ENCODE measurements at regions not wholly inside any gene's neighbourhood (a gene's known extent, or its start where the extent isn't known, plus 50 kb on each side); places are given as distances from the start of the nearest gene placed in this dataset.

- Histone ChIP-seq H2BK15ac (ENCODE audit: low read depth, poor library complexity, severe bottlenecking) (no peak overlapping the region), H4K91ac (ENCODE audit: low read length) (no peak overlapping the region)
Measured at GRCh38 chr11:128336203-128336602, 251.2 kb downstream of the ETS1 start.

DNA sequence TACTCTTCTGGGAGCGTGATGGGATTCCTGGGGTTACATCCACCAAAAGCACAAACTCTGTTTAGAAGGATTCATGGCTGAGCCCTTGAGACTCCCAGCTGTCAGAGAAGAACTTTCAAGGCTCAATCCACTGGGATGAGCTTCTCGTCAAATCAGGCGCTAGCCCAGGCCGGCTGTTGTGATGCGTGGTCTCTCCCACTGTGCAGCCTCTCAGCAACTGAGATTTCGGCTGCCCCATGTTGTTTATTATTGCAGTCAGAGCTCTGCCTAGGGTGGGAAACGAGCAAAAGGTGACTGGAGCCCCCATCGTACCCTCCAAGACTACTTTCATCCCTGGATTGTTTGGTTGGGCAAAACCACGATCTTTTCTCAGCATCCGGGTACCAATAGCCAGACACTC lies 251.6 kb downstream of the ETS1 start:
- Histone ChIP-seq H3K9ac (ENCODE audit: low read length) (no peak overlapping the region), H3K23ac (ENCODE audit: low read length in 2 of 2) (no peak overlapping the region), H3K18ac (ENCODE audit: low read depth in 1 of 2, low read length in 2 of 2) (peak overlapping the region; percentile 40 to 50), H2BK120ac (ENCODE audit: low read depth, low read length) (no peak overlapping the region), H3K4me2 (ENCODE audit: low read length, poor library complexity, severe bottlenecking) (no peak overlapping the region), H3K27ac (ENCODE audit: low read length, poor library complexity, severe bottlenecking) (no peak overlapping the region), H4K91ac (ENCODE audit: low read length) (peak overlapping the region; percentile 16), H3K4me3 (ENCODE audit: insufficient read depth in 1 of 2, low read depth in 1 of 2, low read length in 2 of 2) (no peak overlapping the region), H3K4ac (ENCODE audit: low read depth in 1 of 2, low read length in 2 of 2) (no peak overlapping the region), H2BK15ac (ENCODE audit: low read depth, poor library complexity, severe bottlenecking) (no peak overlapping the region), H2AFZ (ENCODE audit: low read depth, low read length) (no peak overlapping the region), H3K4me1 (ENCODE audit: control insufficient read depth, insufficient read depth, low read depth, low read length) (peaks cover 15% of the 10 kb centered on the region), H3K27me3 (ENCODE audit: control insufficient read depth in 1 of 2, insufficient read depth in 1 of 2, low read length in 2 of 2) (no peaks in the 10 kb centered on the region), H3K9me3 (ENCODE audit: control insufficient read depth, low read length) (no peaks in the 10 kb centered on the region), H2BK12ac (ENCODE audit: low read length in 2 of 2) (peak overlapping the region; percentile 7), H4K8ac (ENCODE audit: low read length) (peak overlapping the region; percentile 36), H3K79me1 (replicated peaks; ENCODE audit: low read length, poor library complexity, severe bottlenecking) (no peaks in the 10 kb centered on the region), H2BK5ac (ENCODE audit: low read depth, low read length, poor library complexity, severe bottlenecking) (no peak overlapping the region), H2AK5ac (ENCODE audit: low read length, severe bottlenecking) (no peak overlapping the region), H3K14ac (ENCODE audit: low read length in 2 of 2) (no peak overlapping the region), H3K36me3 (ENCODE audit: control insufficient read depth in 1 of 2, insufficient read depth in 2 of 2, low read depth in 1 of 2, low read length in 2 of 2) (no peaks in the 10 kb centered on the region)
- no peak for DNase-seq
- WGBS, result 85% methylated on average over 10 of the region's 10 CpGs

More at GRCh38 chr11:128336203-128336602, 251.2 kb downstream of the ETS1 start:
- H3K4me1 ChIP-seq (ENCODE audit: control insufficient read depth, insufficient read depth, low read depth, low read length), result peaks cover 15% of the 10 kb centered on the region
- no peak overlapping the region for H3K4me2 ChIP-seq (ENCODE audit: low read length, poor library complexity, severe bottlenecking)
- H3K4ac ChIP-seq (ENCODE audit: low read depth in 1 of 2, low read length in 2 of 2), result no peak overlapping the region
- H3K18ac ChIP-seq (ENCODE audit: low read depth in 1 of 2, low read length in 2 of 2), result peak overlapping the region in 1 of 2 experiments; percentile 50
- H3K4me3 ChIP-seq (ENCODE audit: insufficient read depth in 1 of 2, low read depth in 1 of 2, low read length in 2 of 2), result no peak overlapping the region
- H3K14ac ChIP-seq (ENCODE audit: low read length in 2 of 2), result no peak overlapping the region
- H4K8ac ChIP-seq (ENCODE audit: low read length), result peak overlapping the region; percentile 36
- no peak overlapping the region for H2BK12ac ChIP-seq (ENCODE audit: low read length in 2 of 2)
- H2BK120ac ChIP-seq (ENCODE audit: low read depth, low read length), result no peak overlapping the region
- no peak overlapping the region for H2AK5ac ChIP-seq (ENCODE audit: low read length, severe bottlenecking)
- H3K9ac ChIP-seq (ENCODE audit: low read length), result no peak overlapping the region
- H3K79me1 ChIP-seq (replicated peaks; ENCODE audit: low read length, poor library complexity, severe bottlenecking), result no peaks in the 10 kb centered on the region
- H2AFZ ChIP-seq (ENCODE audit: low read depth, low read length), result no peak overlapping the region
- 9% methylated on average over 6 of the region's 6 CpGs for WGBS
- no peak overlapping the region for H3K23ac ChIP-seq (ENCODE audit: low read length in 2 of 2)
- H3K36me3 ChIP-seq (ENCODE audit: control insufficient read depth in 1 of 2, insufficient read depth in 2 of 2, low read depth in 1 of 2, low read length in 2 of 2), result no peaks in the 10 kb centered on the region
- peak; percentile 82 for DNase-seq
- no peak overlapping the region for H2BK5ac ChIP-seq (ENCODE audit: low read depth, low read length, poor library complexity, severe bottlenecking)
- H3K9me3 ChIP-seq (ENCODE audit: control insufficient read depth, low read length), result no peaks in the 10 kb centered on the region
- H3K27ac ChIP-seq (ENCODE audit: low read length, poor library complexity, severe bottlenecking), result no peak overlapping the region
- no peaks in the 10 kb centered on the region for H3K27me3 ChIP-seq (ENCODE audit: control insufficient read depth in 1 of 2, insufficient read depth in 1 of 2, low read length in 2 of 2)

GRCh38 chr11:128334311-128335044 lies 252.9 kb downstream of the ETS1 start:
- Histone ChIP-seq H3K14ac (ENCODE audit: low read length in 2 of 2) (no peak overlapping the region), H3K9me3 (ENCODE audit: control insufficient read depth, low read length) (no peaks in the 10 kb centered on the region), H3K4me2 (ENCODE audit: low read length, poor library complexity, severe bottlenecking) (no peak overlapping the region), H2BK120ac (ENCODE audit: low read depth, low read length) (no peak overlapping the region), H3K36me3 (ENCODE audit: control insufficient read depth in 1 of 2, insufficient read depth in 2 of 2, low read depth in 1 of 2, low read length in 2 of 2) (no peaks in the 10 kb centered on the region), H2AK5ac (ENCODE audit: low read length, severe bottlenecking) (no peak overlapping the region), H2AFZ (ENCODE audit: low read depth, low read length) (peak overlapping the region; percentile 36), H3K27me3 (ENCODE audit: control insufficient read depth in 1 of 2, insufficient read depth in 1 of 2, low read length in 2 of 2) (no peaks in the 10 kb centered on the region), H3K9ac (ENCODE audit: low read length) (no peak overlapping the region), H2BK15ac (ENCODE audit: low read depth, poor library complexity, severe bottlenecking) (peak overlapping the region; percentile 60), H3K4me3 (ENCODE audit: insufficient read depth in 1 of 2, low read depth in 1 of 2, low read length in 2 of 2) (no peak overlapping the region), H2BK5ac (ENCODE audit: low read depth, low read length, poor library complexity, severe bottlenecking) (no peak overlapping the region), H3K23ac (ENCODE audit: low read length in 2 of 2) (no peak overlapping the region), H3K27ac (ENCODE audit: low read length, poor library complexity, severe bottlenecking) (no peak overlapping the region), H3K79me1 (replicated peaks; ENCODE audit: low read length, poor library complexity, severe bottlenecking) (no peaks in the 10 kb centered on the region), H3K4ac (ENCODE audit: low read depth in 1 of 2, low read length in 2 of 2) (peak overlapping the region in 1 of 2 experiments; percentile 63), H4K91ac (ENCODE audit: low read length) (no peak overlapping the region), H3K18ac (ENCODE audit: low read depth in 1 of 2, low read length in 2 of 2) (peak overlapping the region; percentile 33 to 41), H2BK12ac (ENCODE audit: low read length in 2 of 2) (peak overlapping the region; percentile 21 to 46), H4K8ac (ENCODE audit: low read length) (peak overlapping the region; percentile 79), H3K4me1 (ENCODE audit: control insufficient read depth, insufficient read depth, low read depth, low read length) (peaks cover 15% of the 10 kb centered on the region)
- 48% methylated on average over 12 of the region's 12 CpGs for WGBS
- DNase-seq, result no peak

- no peak overlapping the region for H3K14ac ChIP-seq (ENCODE audit: low read length in 2 of 2)
- H3K36me3 ChIP-seq (ENCODE audit: control insufficient read depth in 1 of 2, insufficient read depth in 2 of 2, low read depth in 1 of 2, low read length in 2 of 2), result no peaks in the 10 kb centered on the region
- H3K4me2 ChIP-seq (ENCODE audit: low read length, poor library complexity, severe bottlenecking), result no peak overlapping the region
- H3K23ac ChIP-seq (ENCODE audit: low read length in 2 of 2), result no peak overlapping the region
- no peaks in the 10 kb centered on the region for H3K79me1 ChIP-seq (replicated peaks; ENCODE audit: low read length, poor library complexity, severe bottlenecking)
- no peak overlapping the region for H3K9ac ChIP-seq (ENCODE audit: low read length)
- H2BK15ac ChIP-seq (ENCODE audit: low read depth, poor library complexity, severe bottlenecking), result no peak overlapping the region
- H3K27ac ChIP-seq (ENCODE audit: low read length, poor library complexity, severe bottlenecking), result no peak overlapping the region
- H4K91ac ChIP-seq (ENCODE audit: low read length), result no peak overlapping the region
- H2AK5ac ChIP-seq (ENCODE audit: low read length, severe bottlenecking), result no peak overlapping the region
- H3K9me3 ChIP-seq (ENCODE audit: control insufficient read depth, low read length), result no peaks in the 10 kb centered on the region
- H2BK5ac ChIP-seq (ENCODE audit: low read depth, low read length, poor library complexity, severe bottlenecking), result no peak overlapping the region
- H3K4me1 ChIP-seq (ENCODE audit: control insufficient read depth, insufficient read depth, low read depth, low read length), result peaks cover 11% of the 10 kb centered on the region
- H3K4me3 ChIP-seq (ENCODE audit: insufficient read depth in 1 of 2, low read depth in 1 of 2, low read length in 2 of 2), result no peak overlapping the region
- H2BK12ac ChIP-seq (ENCODE audit: low read length in 2 of 2), result no peak overlapping the region
- no peak overlapping the region for H2BK120ac ChIP-seq (ENCODE audit: low read depth, low read length)
- DNase-seq, result no peak
- H4K8ac ChIP-seq (ENCODE audit: low read length), result no peak overlapping the region
- no peak overlapping the region for H3K18ac ChIP-seq (ENCODE audit: low read depth in 1 of 2, low read length in 2 of 2)
- no peak overlapping the region for H3K4ac ChIP-seq (ENCODE audit: low read depth in 1 of 2, low read length in 2 of 2)
- WGBS, result 97% methylated on average over 2 of the region's 3 CpGs
- H3K27me3 ChIP-seq (ENCODE audit: control insufficient read depth in 1 of 2, insufficient read depth in 1 of 2, low read length in 2 of 2), result no peaks in the 10 kb centered on the region
- no peak overlapping the region for H2AFZ ChIP-seq (ENCODE audit: low read depth, low read length)
Measured at GRCh38 chr11:128331317-128331716, 256.0 kb downstream of the ETS1 start.

Data from mesenchymal stem cell (in vitro differentiated cells and primary cell).